ENCODE measurements at regions not wholly inside any gene's neighbourhood (a gene's known extent, or its start where the extent isn't known, plus 50 kb on each side); places are given as distances from the start of the nearest gene placed in this dataset.

DNA sequence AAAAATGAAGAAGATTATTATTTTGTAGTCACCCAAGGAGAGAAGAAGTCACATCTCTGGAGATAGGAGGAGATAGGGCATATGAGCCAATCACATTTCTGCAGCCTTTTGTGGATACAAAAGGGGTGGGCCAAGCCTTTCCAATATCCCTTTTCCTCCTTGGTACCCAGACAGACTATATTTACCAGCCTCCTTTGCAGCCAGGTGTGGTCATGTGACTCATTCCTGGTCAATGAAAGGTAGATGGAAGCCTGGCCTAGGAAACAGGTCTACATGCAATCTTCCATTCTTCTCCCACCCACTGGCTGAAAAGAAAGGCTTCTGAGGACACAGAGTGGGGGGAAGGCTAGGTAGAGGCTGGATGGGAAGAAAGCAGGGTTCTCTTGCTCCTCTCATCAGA lies 58.1 kb upstream of the ERG start:
- DNase-seq (ENCODE audit: missing footprints) (no peak), ATAC-seq (no peak)
- intact Hi-C loops (cut with DNase I) = no loop called here

DNA sequence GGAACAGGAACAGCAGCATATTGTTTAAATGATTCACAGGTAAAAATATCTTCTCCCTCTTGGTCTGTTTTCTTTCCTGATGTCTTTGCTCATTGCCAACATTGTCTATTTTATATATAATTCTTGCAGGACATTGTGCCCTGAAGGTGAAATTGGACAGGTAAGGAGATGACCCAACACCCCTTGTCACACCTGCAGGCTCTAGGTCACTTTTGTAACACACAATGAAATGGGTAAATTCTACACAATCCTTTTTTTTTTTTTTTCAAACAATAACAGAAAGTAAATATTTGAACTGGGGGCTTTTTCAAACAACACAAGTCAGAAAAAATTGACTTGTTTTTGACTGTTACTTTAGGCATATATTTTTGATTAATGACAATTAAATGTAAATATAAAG lies 62.9 kb upstream of the ERG start:
- intact Hi-C loops (cut with DNase I) = no loop called here
- no peak for DNase-seq (ENCODE audit: missing footprints)

DNA sequence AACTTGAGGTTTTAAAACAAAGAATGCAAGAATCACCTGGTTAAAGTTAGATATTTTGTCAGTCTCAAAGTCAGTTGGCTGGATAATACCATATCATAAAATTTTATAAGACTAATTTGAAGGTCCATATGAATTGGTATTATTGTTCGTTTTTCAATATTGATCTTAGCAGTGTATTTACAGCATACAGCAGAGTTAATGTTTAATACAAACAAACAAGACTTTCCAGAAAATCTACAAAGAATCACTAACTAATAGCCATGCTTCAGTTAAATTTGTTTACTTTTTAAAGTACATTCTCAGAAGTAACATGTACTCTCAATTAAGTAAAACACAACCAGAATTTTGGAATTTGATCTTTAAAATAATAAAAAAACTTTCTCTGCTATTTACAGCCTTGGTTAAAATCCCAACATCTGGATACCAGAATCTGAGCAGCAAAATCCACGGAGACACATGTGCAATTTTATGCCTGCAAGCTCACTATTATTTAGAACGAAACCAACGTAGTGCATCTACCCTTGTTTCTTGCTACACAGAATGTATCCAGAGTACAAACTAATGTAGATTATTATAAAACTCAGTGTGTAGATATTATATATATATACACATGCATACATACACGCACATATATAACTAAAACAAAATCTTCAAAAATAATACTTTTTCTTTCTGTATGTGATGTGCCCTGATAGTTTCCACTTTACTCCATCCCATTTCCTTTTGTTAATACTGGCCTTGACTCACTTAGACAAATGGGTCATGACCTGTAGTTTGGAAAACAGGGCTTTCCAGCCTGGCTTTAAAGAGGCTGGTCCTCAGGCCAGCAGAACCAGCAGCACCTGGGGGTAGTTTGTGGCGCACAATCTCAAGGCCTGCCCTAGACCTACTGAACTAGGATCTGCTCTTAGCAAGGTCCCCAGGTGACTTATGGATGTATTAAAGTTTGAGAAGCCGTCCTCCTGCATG lies 63.6 kb upstream of the ERG start:
- intact Hi-C loops (cut with DNase I) = no loop called here
- ATAC-seq = no peak
- no peak for DNase-seq (ENCODE audit: missing footprints)

More for the DNA sequence above, 62.9 kb upstream of the ERG start:
- ATAC-seq = no peak

DNA sequence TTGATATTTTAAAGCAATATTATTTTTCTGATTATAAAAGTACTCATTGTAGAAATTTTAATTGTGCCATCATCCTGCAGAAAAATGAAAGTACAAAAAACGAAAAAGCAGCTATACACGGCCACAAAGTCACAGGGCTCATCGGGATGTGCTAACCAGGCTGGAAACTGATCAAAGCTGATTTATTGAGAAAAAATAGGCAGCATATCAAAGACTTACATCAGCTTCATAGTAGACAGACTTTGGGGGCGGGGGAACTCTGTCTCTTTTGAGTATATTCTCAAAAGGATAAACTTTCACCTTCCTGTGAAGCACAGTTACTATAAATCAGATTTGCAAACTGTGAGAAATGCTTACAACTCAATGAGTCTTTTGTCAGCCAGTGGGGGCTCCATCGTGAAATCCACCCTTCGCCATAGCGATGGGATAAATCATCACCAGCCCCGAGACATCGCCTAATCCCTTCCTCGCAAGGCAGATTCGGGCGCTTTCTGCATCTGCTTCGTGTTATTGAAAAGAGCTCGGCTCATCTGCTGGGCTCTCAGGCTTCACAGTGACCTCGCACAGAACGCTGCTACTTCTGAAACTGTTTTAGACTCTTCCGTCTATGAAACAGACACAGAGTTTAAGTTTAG lies 69.2 kb upstream of the ERG start:
- intact Hi-C loops (cut with DNase I) = no loop called here
- ATAC-seq (no peak), DNase-seq (ENCODE audit: missing footprints) (no peak)

DNA sequence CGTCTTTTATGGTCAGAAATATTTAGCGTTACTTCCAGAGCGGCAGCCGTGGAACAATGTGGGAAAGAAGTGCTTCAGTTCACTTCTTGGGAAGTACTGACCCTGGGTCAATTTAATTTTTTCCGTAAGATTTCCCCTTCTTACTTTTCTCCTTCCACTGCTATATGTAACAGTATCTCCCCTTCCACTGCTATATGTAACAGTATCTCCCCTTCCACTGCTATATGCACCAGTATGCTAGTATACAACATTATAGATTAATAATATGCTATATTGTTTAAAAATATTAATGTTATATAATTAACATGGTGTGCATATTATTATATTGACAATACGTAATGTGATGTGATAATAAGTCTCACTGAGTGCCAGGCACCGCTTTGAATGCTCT lies 69.7 kb upstream of the ERG start:
- ATAC-seq (no peak), DNase-seq (ENCODE audit: missing footprints) (no peak)
- intact Hi-C loops (cut with DNase I) = no loop called here

DNA sequence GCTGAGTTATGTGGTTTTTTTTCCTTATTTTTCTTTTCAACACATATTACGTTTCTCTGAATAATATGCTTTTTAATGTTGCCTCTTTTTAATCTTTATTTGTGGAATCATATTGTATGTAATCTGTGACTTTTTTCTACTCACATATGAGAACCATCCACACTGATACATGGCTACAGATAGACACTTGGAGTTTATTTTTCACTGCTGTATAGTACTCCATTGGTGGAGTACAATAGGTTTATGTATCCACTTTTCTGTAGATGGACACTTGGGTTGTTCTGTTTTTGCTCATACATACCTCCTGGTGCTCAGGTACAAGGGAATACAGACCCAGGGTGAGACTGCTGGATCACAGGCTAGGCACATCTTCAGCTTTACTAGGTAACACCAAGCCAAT lies 71.5 kb upstream of the ERG start:
- intact Hi-C loops (cut with DNase I) = no loop called here
- ATAC-seq (no peak), DNase-seq (ENCODE audit: missing footprints) (no peak)

DNA sequence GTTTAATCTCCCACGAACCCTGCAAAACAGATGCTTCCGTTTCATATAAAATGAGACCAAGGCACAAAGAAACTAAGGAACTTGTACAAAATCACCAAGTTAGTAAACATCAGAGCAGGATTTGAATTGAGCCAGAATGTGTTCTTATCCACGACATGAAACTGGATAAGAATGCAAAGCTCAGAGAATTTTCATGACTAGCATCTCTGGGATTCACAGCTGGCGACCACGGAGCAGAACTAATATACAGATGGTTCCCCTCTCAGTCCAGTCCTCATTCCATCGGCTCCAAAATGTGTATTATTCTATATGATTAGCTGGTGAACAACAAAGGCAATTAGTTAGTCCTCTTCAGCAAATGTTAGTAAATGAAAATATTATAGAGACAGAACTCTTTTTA lies 72.3 kb upstream of the ERG start:
- ATAC-seq (no peak), DNase-seq (ENCODE audit: missing footprints) (no peak)
- intact Hi-C loops (cut with DNase I) = no loop called here

DNA sequence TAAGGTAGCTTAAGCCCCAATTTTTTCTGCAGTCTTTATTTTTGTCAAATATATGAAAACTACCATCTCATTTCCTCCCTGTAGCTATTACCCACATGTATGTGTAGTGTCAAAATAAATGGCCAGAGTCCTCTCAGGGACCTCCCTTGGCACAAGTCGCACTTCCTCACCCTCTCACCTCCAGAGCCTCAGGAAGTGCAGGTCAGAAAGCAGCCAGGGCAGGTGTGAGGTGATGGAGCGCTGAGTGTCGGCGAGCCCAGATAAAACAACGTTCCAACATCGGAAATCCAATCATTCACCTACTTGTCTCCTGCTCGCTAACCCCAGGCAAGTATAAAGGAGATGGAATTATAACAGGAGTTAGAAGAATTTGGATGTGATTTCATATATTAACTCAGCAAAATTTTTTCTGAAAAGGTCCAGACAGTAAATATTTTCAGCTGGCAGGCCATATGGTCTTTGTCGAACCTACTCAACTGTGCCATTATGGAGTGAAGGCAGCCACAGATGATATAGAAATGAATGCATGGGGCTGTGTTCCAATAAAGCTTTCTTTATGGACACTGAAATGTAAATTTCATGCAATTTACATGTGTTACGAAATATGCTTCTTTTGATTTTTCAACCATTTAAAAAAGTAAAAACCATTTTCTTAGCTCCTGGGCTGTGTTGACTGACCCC lies 76.8 kb upstream of the ERG start:
- ATAC-seq (no peak), DNase-seq (ENCODE audit: missing footprints) (no peak)
- intact Hi-C loops (cut with DNase I) = no loop called here

DNA sequence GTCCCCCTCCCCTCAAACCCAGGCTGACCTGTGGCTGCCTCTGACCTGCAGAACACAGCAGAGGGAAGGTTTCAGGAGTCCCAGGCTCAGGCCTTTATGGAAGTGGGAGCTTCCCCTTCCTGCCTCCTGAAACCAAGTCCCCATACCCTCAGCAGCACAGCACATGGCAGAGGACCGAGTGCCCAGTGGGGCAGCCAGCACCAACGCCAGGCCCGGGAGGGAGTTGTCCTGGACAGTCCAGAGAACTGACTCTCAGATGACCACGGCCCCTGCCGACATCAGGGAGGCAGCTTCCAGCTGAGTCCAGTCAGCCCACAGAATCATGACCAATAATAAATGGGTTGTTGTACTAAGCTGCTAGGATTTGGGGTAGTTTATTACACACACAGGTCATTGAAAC lies 79.6 kb upstream of the ERG start:
- DNase-seq (ENCODE audit: missing footprints) (no peak), ATAC-seq (no peak)
- intact Hi-C loops (cut with DNase I) = no loop called here

DNA sequence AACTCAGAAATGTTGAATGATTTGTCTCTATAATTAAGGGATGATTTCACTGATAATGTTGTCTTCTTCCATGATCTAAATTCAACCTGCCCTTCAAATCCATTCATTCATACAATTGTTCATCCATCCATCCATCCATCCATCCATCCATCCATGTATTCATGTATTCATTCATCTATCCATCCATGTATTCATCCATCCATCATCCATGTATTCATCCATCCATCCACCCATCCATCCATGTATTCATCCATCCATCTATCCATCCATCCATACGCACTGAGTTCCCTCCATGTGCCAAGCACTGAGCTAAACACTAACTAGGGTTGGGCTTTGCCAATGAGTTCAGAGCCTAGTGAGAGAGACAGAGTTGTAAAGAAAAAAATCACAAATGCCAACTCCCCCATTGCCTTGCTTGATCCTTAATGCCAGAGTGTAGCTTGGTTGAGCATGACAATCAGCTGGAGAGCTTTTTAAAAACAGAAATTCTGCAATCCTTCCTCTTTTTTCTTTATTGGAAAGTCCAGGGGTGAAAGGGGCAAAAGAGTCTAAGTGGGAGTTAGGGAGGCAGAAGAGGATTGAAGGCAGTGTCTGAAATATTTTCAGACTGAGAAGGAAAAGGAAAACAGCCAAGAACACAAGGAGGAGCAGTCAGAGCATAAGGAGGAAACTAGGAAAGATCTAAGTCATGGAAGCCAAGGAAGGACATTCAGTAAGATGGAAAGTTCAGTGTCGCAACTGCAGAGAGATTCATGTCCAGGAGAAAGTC lies 92.4 kb upstream of the ERG start:
- no peak for DNase-seq (ENCODE audit: missing footprints)
- intact Hi-C loops (cut with DNase I) = no loop called here
- no peak for ATAC-seq

DNA sequence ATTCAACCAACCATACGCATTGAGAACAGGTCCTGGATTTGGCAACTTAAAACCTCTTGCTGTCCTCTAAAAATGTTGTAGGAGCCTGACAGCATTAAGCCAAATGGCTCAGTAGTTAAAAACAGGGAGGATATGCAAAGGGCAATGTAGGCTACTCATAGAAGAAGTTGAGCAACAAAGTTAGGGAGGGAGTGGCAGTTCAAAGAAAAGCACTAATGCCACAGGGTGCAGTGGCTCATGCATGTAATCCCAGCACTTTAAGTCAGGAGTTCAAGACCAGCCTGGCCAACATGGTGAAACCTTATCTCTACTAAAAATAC lies 92.9 kb upstream of the ERG start:
- ATAC-seq = no peak
- DNase-seq (ENCODE audit: missing footprints) = no peak
- intact Hi-C loops (cut with DNase I) = no loop called here

DNA sequence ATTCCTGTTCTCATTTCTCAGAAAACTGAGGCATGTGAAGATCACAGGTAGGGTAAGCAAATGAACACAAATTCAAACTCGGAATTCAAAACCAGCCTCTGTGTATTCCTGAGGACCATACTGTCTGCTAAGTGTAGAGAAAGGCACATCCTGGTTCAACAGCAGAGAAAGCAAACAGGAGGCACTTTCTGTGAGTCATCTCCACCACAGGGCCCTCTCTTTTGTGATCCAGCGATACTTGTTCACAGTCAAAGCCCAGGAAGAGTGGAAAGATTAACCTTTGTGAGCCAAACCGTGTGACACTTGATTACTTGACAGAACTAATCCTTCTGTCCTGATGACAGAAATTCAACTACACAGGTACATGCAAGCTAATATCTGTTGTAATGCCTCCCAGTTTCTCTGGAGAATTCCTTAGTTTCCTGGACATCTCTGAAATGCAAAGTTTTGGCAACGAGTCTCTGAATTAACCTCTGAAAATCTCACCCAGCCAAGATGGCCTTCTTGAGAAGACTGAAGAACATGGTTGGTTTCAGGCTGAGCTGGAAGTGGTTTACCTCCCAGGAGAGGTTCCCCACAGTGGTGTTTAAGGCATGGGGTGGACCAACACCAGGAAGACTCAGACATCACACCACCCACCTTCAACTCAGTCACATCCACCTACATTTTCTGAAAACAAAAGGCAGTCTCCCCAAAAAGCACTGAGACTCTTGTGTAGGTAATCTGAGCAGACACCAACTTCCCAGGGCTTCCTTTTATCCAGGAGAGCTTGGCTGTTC lies 98.2 kb upstream of the ERG start:
- ATAC-seq = no peak
- no peak for DNase-seq (ENCODE audit: missing footprints)
- intact Hi-C loops (cut with DNase I) = no loop called here

DNA sequence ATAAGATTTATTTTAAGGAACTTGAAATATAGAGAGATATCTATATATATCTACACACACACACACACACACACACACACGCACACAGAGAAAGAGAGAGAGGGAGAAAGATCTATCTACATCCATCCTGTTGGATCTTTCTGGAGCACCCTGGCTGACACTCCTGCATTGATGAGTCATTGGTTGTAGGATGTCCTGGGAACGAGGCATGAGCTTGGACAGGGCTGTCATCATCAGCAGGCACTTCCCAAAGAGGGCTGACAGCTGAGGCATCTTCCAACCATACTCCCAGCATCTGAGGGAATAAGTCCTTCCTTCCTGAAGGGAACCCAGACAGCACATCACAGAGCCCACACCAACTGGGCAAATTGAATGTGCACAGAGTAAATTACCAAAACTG lies 99.1 kb upstream of the ERG start:
- DNase-seq (ENCODE audit: missing footprints) (no peak), ATAC-seq (no peak)
- intact Hi-C loops (cut with DNase I) = no loop called here

DNA sequence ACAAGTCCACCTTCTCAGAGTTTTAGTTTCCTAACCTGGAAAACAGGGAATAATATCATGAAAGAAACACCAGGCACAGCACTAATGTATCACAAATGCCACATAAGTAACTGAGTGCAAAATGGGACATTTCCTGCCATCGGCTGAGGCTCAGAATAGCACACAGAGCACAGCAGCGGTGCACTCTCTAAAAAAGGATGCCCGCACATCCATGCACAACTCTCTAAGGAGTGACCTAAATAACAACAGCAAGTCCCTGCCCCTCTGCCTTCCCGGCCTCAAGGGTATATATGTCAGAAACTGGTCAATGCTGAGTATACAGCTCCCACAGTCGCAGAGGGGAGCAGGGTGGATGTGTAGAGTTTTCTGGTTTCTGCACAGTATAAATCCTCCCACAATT lies 100.1 kb upstream of the ERG start:
- ATAC-seq = no peak
- intact Hi-C loops (cut with DNase I) = no loop called here
- DNase-seq (ENCODE audit: missing footprints) = no peak

DNA sequence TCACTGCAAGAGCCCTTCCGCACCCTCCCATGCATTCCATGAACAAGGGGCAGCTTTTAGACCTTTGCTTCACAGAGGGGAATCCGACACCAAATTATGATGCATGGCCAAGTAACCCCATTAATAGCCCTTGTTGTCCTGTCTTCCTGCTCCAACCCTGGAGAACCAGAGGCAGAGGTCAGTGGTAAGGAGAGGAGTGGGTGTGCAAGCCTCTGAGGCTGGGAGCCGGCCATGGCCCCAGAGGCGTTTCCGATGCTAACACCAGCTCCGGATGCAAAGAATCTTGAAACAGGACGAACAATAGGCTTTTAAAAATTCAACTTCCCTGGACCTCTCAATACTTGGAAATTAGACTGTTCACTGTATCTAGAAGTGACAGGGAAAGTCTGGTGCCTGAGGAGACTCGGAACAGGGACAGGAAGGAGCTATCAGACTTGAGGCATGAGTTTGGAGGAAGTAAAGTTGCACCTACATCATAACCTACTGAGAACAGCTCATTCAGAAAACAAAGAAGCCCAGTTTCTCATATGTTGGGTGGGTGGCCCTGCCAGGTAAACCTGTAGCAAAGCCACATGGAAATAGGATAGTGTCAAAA lies 101.2 kb upstream of the ERG start:
- ATAC-seq = no peak
- intact Hi-C loops (cut with DNase I) = no loop called here
- no peak for DNase-seq (ENCODE audit: missing footprints)

DNA sequence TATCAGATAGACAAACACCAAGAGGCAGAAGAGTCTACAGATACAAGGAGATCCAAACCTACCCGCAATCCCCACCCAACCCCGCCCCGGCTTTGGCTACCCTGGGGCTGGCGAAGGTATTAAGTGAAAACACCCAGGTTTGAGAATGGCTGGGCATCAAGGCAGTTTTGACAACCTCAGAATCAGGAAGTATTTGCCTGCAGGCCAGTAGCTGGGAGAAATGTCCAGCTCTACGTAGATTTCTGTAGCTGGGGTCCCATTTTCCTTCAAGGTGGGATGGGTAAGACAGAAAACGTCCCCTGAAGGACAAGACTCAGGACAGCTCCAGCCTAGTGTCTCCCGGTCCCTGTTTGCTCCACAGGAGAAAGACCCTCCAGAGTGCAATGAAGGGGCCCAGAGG lies 101.8 kb upstream of the ERG start:
- no peak for DNase-seq (ENCODE audit: missing footprints)
- no peak for ATAC-seq
- intact Hi-C loops (cut with DNase I) = no loop called here

DNA sequence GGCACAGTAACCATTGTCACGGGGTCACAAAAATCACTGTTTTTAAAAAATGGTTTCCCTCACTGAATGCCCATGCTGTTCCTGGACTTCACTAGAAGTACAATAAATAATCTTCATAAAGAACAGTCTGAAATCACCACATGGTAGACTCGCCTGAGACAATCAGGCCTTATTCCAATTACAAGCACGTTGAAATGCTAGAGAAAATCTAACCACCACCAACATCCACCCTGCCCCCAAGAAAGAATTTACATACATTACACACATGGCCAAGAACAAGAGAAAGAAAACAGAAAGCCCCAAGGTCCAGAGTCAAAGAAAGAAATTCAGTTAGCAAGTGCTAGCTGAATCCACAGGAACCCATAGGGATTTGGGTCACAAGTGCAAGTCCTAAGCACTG lies 107.0 kb upstream of the ERG start:
- intact Hi-C loops (cut with DNase I) = no loop called here
- ATAC-seq (no peak), DNase-seq (ENCODE audit: missing footprints) (no peak)

DNA sequence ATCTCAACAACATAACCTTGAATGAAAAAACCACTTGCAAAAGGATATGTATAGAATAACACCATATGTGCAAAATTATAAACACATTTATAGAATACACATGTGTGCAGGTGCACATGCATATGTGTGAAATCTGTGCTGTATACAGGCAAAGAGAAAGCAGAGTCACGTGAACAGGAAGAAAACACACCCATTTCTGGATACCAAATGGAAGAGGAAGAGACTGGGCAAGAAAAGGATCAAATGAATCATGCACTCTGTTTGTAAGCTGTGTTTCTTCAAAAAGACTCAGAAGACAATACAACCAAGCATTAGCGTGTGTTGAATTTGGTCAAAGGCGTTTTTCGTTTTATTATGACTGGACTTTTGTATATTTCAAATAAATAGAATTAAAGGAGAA lies 111.3 kb upstream of the ERG start:
- no peak for DNase-seq (ENCODE audit: missing footprints)
- intact Hi-C loops (cut with DNase I) = no loop called here
- no peak for ATAC-seq

All from Right ventricle myocardium inferior (tissue), 1 donor.